ENCODE measurements at regions not wholly inside any gene's neighbourhood (a gene's known extent, or its start where the extent isn't known, plus 50 kb on each side); places are given as distances from the start of the nearest gene placed in this dataset.

- TF ChIP-seq CTCF (IDR thresholded peaks at IDR 0.05), result no peak
- no peak for TF ChIP-seq POLR2A (IDR thresholded peaks at IDR 0.05)
These were observed 159.1 kb upstream of the TOP1 start for GRCh38 chr20:40869218-40870147.

Data from testis (tissue), 2 donors.